HG03097 (cell line): ENCODE measurements at regions not wholly inside any gene's neighbourhood (a gene's known extent, or its start where the extent isn't known, plus 50 kb on each side); places are given as distances from the start of the nearest gene placed in this dataset.

Source experiments
- ATAC-seq: cut with Tn5 transposase; IDR thresholded peaks from one replicate; pipeline ENCODE4 v1.9.1; 2021; ENCODE audit not compliant: unreplicated experiment, low FRiP score

DNA sequence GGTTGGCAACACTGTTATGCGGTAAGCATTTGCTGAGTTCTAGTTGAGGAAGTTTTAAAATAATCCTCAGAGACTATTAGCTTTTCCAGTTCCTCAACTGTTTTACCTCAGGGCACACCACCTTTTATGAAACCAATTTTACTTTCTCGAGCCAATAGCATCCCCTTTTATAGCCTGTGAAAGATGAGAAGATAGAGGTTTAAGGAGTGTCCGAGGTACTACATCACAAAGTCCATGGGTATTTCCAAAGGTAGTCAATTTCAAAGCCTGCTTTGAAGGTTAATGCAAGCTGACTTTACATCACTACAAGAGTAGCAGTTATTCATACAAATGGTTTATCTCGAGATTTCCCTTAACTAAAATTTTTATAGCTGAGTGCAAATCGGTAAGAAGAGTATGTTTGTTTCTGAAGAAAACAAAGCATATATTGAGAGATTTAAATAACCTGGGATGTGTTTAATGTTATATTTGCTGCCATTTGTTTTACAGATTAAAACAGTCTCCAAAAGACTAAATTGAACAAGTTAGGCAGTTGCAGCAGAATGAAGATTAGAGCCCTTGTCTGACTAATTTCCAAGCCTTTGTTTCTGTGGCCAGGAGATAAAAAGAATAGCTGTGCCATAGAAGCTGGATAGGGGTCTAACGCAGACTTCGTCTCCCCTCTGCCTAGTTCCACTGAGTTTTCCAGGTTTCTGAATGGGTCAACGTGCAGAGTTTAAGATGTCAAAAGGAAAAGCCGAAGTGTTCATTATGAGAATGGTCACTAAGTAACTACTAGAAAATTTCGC is 74.7 kb upstream of the TRPC4 start:
- ATAC-seq: no peak

DNA sequence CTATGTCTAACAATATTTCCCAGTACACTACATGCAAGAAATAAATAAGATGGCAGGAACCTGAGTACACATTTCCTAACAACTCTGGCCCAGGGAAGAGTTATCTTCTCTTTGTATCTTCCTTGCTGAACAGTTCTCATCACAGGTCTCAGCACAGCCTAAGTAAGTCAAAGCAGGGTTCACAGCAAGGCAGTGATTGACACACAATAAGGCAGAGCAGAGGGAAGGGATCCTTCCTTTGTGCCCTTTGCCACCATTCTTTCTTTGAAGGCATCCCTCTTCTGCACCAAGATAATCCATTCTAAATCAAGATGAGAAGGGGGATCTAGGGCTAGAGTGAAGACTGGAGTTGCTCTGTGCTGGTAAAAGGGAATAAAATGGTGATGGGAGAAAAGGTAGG is 73.4 kb upstream of the TRPC4 start:
- ATAC-seq: no peak

- ATAC-seq: no peak
Measured at GRCh38 chr13:37934339-37935191, 65.0 kb upstream of the TRPC4 start.

- ATAC-seq: no peak
Measured at GRCh38 chr13:37929308-37929707, 59.7 kb upstream of the TRPC4 start.

DNA sequence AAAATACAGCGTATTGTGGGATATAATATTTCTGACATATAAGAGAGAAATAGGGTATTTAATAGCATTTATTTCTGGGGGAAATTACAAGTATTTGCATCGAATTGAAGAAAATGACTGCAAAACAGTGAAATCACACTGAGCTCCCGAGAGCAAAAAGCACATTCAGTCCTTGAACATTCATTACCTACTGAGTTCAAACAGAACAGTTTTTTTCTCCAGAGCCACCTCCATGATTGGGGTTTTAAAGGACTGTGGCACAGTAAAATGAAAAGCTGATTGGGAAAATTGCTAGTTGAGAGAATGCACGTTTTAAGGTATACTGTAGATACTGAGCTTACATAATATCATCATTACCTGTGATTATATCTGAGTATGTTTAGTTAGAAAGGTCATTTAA is 58.0 kb upstream of the TRPC4 start:
- no peak for ATAC-seq

GRCh38 chr13:37925878-37926473 is 56.4 kb upstream of the TRPC4 start:
- ATAC-seq: no peak

DNA sequence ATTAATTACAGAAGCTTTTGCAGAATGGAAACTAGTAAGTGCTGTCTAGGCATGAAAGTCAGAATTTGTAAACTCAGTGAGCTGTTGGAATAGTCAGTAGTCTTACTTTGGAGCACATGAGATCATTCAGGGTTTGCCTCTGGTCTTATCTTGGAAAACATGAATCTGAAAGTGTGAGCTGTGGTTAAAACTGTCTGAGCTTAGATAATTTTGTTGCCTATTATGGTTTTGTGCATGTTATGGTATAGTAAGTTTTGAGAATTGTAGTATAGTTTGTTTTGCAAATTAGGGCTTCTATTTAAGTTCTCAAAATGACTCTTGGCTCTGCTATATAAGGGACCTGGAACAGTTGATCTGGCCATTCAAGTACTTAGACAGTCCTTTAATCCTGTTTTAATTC is 53.7 kb upstream of the TRPC4 start:
- ATAC-seq: no peak

DNA sequence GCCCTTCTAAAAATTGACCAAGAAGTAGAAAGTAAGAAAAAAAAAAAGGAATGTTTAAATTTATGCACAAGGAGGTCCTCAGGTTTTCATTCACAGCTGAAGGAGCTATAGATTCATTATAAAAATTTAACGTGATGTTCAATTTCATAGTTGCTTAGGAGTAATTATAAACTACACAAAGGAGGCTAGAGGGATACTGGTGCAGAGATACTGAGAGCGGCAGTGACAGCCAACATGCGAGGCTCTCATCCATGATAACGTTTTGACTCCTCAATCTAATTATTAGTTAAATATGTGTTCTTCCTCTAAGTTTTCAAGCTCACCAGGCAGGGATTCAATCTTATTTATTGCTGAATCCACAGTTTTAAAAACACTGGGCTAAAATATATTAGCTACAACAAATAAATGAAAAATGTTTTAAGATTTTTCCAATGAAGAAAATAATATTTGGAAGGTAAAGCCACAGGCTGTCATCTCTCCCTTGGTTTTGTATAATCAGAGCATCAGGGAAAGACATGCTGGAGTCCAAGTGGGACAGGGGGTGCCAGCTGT is 49.8 kb upstream of the TRPC4 start:
- ATAC-seq: no peak
